HG03558 (cell line): ENCODE measurements at regions not wholly inside any gene's neighbourhood (a gene's known extent, or its start where the extent isn't known, plus 50 kb on each side); places are given as distances from the start of the nearest gene placed in this dataset.

Source experiments
- ATAC-seq: cut with Tn5 transposase; IDR thresholded peaks from one replicate; pipeline ENCODE4 v1.9.1; 2021; ENCODE audit warnings: moderate number of reproducible peaks; ENCODE audit not compliant: unreplicated experiment; ENCODE audit errors: extremely low read depth

DNA sequence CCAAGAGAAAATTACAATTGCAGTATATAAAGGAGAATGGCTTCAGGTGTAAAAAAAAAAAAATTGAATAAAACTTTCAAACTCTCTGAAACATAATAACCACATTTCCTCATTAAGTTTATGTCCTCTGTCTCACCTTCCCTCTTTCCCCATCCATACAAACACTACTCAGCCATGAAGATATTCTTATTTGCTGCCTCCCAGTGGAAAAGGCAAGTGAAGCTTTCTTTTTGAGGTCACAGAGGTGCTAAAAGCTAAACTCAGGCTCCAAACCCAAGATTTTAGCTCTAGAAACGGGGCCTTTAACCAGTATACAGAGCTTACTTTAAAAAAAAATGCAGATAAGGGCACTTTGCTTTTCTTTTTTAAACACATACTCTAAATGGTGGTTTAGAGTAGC lies 1568.5 kb downstream of the FAM181B start:
- ATAC-seq: no peak

DNA sequence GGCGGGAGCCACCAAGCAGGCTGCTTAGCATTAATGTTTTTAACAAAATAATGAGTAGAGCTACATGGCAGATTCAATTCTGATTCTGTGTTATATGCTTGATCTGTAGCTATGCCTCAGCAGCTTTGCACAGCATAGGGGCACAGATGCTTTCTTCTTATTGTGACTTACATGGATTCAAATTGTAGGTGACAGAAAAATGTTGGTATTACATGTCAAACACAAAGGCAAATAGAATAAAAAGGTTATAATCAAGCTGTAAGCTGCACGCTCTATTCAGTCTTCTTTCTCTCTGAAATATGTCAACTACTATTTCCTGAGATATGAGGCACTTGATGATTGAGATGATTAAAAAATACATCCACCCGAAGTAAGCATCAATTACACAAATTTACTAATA lies 1573.8 kb downstream of the FAM181B start:
- no peak for ATAC-seq

DNA sequence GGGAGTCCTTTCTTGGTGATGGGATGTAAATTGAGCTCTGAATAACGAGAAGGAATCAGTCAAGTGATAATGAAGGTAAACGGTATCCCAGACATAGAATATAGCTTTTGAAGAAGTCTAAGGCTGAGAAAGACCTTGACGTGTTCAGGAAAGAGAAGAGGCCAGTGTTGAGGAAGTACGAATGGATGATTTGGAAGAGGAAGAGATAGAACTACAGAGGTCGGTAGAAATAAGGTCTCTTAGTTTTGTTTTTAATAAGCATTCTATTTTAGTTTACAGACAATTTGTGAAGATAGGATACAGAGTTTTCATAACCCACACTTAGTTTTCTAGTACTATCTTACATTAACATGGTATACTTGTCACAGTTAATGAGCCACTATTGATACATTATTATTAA lies 1598.1 kb downstream of the FAM181B start:
- ATAC-seq: no peak

DNA sequence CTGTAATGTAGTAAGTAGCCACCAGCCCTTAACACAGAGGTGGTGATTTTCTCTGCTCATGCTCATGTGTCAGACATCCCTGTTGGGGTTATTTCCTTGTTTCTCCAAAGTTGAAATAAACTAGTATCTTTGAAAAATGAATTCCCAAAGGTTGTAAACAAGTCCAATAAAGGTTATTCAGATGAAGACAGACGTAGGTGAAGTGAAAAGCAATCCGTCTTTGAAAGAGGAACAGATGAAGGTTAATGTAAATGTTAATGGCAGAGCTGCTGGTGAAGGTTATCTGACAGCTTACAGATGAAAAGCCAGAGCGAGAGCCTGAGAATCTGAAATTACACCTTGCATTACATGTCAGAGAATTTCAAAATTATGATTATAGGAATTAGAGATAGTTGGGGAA lies 1604.0 kb downstream of the FAM181B start:
- no peak for ATAC-seq

DNA sequence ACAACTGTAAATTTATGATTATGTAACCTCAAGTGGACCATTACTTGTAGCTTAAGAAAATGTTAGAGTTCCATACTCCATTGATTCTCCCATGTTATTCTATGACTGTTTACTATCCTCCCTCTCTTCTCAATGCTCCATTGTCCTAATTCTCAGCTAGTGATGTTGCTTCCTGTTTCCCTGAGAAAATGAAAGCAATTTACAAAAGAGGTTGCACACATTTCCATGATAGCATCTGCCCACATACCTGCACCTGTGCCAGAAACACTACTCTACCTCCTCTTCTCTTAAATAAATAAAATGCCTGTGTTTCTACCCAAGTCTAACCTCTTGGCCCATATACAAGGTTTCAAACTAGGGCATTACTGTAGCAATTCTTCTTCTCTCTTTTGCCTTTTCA lies 1620.9 kb downstream of the FAM181B start:
- no peak for ATAC-seq

DNA sequence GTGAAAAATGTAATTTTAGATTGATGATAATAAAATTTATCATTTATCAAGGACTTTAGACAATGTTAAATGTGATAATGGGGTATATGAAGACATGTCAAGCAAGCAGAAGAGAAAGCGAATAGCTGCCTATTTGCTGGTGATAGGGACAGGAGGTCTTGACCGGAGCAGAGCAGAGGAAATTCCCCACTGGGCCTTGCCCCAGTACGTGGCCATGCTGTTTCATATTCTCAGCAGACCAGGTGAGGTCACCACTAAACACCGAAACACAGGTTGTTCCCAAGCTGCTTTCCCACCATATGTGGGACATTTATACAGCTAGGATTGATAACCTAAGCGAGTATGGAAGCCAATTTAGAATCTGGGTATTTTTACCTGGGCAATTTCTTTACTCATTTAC lies 1629.6 kb downstream of the FAM181B start:
- no peak for ATAC-seq

DNA sequence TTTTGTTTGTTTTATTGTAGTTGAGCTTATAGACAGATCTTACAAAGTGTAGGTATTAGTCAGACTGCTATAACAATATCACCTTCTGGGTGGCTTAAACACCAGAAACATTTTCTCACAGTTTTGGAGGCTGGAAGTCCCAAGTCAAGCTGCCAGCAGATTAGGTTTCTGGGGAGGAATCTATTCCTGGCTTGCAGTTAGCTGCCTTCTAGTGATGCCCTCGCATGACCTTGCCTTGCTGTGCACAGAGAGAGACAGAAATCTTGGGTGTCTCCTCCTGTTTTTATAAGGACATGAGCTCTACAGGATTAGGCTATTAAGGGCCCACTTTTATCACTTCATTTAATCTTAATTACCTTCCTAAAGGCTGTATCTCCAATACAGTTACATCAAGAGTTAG lies 1635.2 kb downstream of the FAM181B start:
- no peak for ATAC-seq

DNA sequence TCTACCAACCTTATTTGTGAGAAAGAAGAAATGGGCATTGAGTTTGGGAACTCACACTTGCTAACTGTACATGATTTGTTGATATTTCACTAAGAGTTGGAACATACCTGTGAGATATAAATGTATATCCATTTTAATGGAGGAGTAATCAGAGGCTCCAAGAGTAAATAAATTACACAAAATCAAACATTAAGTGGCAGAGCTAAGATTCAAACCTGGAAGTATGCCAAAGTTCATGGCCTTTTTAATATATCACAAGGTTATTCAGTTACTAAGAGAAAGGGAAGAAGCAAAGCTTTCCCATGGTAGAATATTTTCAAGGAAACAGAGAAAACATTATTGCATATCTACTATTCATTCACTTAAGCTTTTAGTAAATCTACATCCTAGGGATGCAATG lies 1641.1 kb downstream of the FAM181B start:
- ATAC-seq: no peak

DNA sequence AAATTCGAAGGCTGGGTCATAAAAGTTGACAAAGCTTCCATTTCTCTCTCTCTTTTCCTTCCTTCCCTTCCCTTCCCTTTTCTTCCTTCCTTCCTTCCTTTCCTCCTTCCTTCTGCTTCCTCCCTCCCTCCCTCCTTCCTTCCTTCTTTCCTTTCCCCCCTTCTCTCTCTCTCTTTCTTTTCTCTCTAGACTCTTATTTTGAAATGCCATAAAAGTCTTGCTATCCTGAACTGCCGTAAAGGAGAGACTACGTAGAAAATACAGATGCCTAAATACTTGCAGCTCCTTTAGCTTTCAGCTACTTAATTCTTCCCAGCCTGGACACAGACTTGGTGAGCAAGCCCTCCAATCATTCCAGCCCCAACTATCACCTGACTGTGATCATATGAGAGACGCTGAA lies 1644.4 kb downstream of the FAM181B start:
- ATAC-seq: no peak

DNA sequence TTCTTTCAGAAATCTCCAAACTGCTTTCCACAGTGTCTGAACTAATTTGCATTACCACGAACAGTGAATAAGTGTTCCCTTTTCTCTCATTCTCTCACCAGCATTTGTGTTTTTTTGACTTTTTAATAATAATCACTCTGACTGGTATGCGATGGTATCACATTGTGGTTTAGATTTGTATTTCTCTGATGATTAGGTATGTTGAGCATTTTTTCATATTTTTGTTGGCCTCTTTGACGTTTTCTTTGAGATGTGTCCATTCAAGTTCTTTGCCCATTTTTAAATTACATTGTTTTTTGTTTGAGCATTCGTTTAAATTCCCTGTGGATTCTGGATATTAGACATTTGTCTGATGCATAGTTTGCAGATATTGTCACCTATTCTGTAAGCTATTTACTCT lies 1639.6 kb upstream of the TENM4 start:
- no peak for ATAC-seq

DNA sequence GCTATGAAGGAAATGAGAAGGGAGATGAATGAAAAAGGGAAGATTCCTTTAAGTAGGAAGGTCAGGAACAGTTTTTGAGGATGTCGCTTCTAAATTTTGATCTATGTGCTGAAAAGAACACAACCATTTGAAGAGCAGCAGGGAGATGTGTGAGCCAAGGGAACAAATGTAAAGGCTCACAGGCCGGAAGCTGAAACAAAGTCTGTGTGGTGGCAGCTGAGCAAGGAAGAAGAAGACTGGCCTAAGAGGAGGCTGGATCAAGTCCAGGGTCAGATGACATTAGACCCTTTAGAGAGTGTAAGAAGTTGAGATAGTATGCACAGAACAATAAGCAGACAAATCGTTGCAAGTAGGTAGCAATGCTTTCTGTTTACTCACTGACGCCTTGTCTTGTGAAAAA lies 1631.4 kb upstream of the TENM4 start:
- no peak for ATAC-seq

DNA sequence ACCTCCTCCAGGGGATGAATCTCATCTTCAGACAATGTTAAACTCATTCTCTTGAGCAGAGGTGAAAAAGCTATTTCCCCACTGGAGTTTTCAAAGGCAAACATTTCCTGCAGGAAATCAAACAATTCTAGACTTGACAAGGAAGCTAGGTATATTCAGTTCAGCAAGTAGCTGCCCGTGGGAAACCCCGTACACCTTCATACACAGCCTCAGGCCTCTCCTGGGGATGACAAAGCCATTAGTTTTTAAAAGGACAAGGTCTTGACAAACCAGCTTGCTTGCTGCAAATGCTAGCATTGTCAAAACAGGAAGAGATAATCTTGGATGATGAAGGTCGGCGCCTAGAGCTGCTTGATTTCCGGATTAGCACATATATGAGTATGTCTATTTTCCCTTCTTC lies 1630.8 kb upstream of the TENM4 start:
- ATAC-seq: no peak

DNA sequence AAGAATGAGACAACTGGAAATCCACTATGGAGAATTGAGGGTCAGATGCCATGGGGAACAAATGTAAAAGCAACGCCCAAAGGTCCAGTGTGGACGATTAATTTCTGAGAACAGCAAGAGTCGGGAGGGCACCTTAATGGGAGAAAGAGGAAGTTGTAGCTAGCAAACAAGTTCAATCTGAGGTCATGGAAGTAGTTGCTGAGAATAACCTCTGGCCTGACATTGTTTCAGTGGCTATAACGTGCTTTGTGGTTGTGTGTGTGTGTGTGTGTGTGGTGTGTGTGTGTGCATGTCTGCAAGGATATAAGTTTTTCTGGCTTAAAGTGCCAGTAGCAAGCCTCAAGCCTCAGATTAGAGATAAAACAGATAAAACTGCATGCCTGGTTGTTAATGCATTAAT lies 1630.1 kb upstream of the TENM4 start:
- ATAC-seq: no peak

DNA sequence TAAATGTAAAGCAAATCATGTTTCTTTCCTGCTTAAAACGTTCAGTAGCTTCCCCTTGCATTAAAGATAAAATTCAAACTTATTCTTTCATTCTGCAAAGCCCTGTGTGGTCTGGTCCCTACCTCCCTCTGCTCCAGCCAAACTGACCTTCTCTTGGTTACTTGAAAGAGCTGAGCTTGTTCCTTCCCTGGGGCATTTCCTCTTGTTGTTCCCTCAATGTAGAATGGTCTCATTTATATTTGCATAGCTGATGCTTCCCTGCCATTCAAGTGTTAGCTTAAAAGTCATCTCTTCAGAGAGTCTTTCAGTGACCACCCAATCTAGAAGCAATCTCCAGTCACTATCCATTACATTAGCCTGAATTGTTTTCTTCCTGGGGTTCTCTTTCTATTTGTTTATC lies 1618.5 kb upstream of the TENM4 start:
- ATAC-seq: no peak

DNA sequence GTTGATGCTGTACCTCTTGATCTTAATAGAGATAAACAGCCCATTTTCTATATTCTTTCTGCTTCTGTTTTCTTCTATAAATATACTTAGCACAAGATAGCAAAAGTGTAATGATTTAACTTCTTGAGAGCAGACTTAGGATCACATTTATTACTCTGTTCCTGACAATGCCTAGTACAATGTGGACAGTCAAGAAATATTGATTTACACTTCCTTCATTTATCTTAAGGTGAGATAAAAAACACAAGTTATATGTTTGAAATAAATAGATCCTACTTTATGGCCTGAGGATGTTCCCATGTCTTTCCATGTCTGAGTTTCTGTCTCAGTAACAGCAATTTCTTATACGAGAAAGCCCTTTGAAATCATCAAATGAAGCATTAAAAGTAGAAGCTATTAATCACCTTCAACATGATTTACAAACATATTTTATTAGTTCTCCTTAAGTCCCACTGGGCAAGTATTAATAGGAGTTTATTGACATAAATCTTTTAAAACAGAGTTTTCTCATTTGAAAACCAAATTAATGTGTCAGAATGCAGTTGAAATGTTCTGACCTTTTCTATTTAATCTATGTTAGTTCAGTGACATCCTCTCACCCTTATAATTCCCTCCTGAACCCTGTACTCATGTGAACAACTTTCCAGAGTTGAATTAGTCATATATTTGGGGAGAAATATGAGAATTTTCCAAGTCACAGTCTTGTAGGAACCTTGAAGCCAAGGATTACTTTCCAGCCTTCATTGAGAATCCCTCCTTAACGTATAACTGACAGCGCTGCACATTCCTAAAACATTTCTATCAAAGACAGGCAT lies 1611.7 kb upstream of the TENM4 start:
- no peak for ATAC-seq

DNA sequence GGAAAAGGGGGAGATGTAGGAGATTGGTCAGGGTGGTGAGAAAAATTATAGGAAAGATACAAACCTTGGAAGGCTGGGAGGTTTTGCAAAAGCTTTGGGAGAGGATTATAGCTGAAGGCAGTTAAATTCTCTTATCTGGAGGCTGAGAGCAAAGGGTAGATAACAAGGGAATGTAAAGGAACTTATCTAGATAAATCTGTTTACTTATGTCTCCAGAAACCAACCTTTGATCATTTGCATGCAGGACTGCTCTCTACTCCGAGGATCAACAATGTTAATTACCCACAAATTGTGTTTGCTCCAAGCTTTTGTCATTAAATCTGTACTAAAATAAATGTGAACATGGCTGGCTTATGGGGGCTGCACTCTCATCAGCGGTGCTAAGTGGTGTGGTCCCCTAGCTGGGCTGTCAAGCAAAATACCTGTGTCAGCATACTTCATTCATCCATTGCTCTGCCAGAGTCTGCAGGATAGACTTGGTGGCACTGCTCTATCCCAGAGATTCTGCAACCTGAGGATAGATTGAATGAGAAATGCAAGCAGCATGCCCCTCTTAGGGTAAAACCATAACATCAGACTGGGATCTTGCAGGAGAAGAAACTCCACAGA lies 1599.2 kb upstream of the TENM4 start:
- no peak for ATAC-seq

DNA sequence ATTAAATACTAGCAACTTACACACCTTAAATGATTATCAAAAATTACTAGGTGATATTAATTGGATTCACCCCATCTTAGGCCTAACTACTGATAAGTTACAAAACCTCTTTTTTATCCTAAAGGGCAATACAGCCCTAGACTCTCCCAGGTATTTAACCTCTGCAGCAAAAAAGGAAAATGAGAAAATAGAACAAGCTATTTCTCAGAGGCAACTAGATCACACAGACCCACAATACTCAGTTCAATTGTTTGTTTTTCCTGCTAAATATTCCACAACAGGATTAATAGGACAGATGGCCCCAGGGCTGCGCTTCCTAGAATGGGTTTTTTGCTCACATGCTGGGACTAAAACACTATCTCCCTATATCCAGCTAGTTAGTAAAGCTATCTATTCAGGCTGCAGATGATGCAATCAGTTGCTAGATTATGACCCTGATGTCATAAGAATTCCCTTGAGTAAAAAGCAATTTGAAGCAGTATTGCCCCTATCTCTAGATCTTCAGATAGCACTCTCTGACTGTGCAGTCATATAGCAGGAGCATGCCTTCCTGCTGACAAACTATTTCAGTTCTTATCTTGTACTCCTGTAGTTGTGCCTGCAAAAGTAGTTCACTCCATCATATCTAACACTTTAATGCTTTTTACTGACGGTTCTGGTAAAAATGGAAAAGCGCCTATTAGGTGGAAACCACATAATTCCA lies 1595.5 kb upstream of the TENM4 start:
- no peak for ATAC-seq

DNA sequence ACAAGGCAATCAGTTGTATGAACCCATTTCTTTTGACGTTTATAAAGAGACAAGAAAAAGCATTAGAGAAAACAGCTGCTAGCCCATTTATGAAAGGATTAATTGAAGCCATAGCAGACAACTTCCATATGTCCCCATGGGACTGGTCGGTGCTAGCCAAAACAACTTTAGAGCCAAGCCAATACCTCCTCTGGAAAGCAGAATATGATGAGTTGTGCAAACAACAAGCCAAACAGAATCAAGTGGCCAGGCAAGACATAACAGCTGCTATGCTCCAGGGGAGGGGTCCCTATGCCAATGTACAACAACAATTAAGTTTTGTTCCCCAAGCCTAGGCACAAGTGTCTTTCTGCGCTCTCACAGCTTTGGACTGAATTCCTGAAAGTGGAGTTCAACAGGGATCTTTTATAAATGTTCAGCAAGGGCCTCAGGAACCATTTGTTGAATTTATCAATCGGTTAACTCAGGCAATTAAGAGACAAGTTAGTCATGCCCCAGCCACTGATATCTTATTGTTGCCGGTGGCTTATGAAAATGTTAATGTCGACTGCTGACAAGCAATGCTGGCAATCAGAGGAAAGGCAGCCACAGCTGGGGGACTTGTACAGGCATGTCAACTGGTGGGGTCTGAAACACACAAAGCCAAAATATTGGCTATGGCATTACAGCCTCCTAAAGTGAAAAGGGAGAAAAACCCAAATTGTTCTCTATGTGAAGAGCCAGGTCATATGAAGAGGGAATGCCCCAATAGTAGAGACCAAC lies 1593.1 kb upstream of the TENM4 start:
- ATAC-seq: no peak

DNA sequence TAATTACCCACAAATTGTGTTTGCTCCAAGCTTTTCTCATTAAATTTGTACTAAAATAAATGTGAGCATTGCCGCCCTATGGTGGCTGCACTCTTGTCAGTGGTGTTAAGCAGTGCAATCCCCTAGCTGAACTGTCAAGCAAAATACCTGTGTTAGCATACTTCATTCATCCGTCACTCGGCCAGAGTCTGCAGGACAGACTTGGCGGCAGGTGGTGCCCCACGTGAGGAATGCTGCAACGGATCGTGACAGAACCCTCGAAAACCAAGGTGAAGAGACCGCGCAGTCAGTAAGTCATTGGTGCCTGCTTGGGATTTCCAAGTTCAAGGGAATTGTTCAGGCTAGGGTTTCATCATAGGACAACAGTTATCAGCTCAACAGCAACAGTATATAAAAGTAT lies 1592.1 kb upstream of the TENM4 start:
- no peak for ATAC-seq

DNA sequence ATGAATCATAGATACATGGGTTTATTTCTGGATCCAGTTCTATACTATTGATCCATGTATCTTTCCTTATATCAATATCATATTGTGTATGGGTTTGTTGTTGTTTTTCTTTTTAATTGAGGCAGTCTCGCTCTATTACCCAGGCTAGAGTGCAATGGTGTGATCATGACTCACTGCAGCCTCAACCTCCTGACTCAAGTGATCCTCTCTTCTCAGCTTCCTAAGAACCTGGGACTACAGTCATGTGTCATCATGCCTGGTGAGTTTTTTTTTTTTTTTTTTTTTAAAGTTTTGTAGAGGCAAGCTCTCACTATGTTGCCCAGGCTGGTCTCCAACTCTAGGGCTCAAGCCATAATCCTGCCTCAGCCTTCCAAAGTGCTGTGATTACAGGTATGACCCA lies 1589.4 kb upstream of the TENM4 start:
- ATAC-seq: no peak

DNA sequence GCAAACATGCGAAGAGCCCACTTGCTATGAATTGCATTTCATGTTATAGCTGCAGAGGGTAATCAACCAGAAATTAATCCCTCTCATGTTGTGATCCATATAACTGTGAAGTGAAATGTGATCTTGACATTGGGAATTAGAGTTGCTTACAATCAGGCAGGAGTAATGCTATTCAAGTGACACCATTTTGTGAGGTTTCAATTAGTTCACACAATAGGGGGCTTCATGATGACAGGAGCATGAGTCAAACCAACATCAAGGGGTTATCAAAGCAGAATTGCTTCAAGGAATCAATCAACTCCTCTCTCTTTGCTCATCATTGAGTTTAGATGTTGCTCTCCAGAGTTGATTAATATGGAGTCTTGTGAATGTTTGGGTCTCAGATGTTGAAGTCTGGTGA lies 1585.2 kb upstream of the TENM4 start:
- ATAC-seq: no peak
